GM03348 (cell line): ENCODE measurements at regions not wholly inside any gene's neighbourhood (a gene's known extent, or its start where the extent isn't known, plus 50 kb on each side); places are given as distances from the start of the nearest gene placed in this dataset.
A peak's percentile ranks its signal among the peaks of the same experiment; 100 is the strongest.
"Not testable (repeated sequence)": the region's sequence is repeated elsewhere in the genome, so short reads cannot be mapped to it uniquely, and the experiment has no call there.

Experiments used
- DNase-seq: peaks from one replicate; pipeline ENCODE4 v3.0.0; 2012; ENCODE audit warnings: low spot score

- DNase-seq = no peak
These were observed 205.2 kb upstream of the CFAP20DC start for GRCh38 chr3:59254976-59255375.

- DNase-seq = no peak
These were observed 204.6 kb upstream of the CFAP20DC start for GRCh38 chr3:59254433-59254832.

GRCh38 chr3:59253523-59253922, 203.7 kb upstream of the CFAP20DC start:
- DNase-seq = no peak

GRCh38 chr3:59251869-59252268, 202.0 kb upstream of the CFAP20DC start:
- DNase-seq = no peak

GRCh38 chr3:59250600-59250999, 200.8 kb upstream of the CFAP20DC start:
- no peak for DNase-seq

GRCh38 chr3:59249698-59250361, 200.0 kb upstream of the CFAP20DC start:
- DNase-seq = no peak

- DNase-seq = no peak
These were observed 199.2 kb upstream of the CFAP20DC start for GRCh38 chr3:59249004-59249403.

GRCh38 chr3:59247402-59247841, 197.6 kb upstream of the CFAP20DC start:
- DNase-seq = no peak

GRCh38 chr3:59246719-59247401, 197.0 kb upstream of the CFAP20DC start:
- no peak for DNase-seq

GRCh38 chr3:59245859-59246501, 196.2 kb upstream of the CFAP20DC start:
- DNase-seq = no peak

- DNase-seq = no peak
These were observed 195.6 kb upstream of the CFAP20DC start for GRCh38 chr3:59245300-59245858.

- DNase-seq = no peak
These were observed 194.5 kb upstream of the CFAP20DC start for GRCh38 chr3:59244343-59244742.

GRCh38 chr3:59243476-59243875, 193.7 kb upstream of the CFAP20DC start:
- no peak for DNase-seq

- DNase-seq = no peak
These were observed 190.9 kb upstream of the CFAP20DC start for GRCh38 chr3:59240666-59241255.

- DNase-seq = peak; percentile 59
These were observed 187.3 kb upstream of the CFAP20DC start for GRCh38 chr3:59237121-59237520.

GRCh38 chr3:59235634-59236012, 185.8 kb upstream of the CFAP20DC start:
- DNase-seq = no peak

GRCh38 chr3:59234884-59235633, 185.2 kb upstream of the CFAP20DC start:
- DNase-seq = no peak

- not testable (repeated sequence) for DNase-seq
These were observed 180.6 kb upstream of the CFAP20DC start for GRCh38 chr3:59230379-59230778.

- no peak for DNase-seq
These were observed 164.0 kb upstream of the CFAP20DC start for GRCh38 chr3:59213860-59214259.

- peak; percentile 61 for DNase-seq
These were observed 162.4 kb upstream of the CFAP20DC start for GRCh38 chr3:59212128-59212779.

- no peak for DNase-seq
These were observed 160.4 kb upstream of the CFAP20DC start for GRCh38 chr3:59210260-59210659.
